Mesenchymal stem cell (in vitro differentiated cells and primary cell): ENCODE measurements at regions not wholly inside any gene's neighbourhood (a gene's known extent, or its start where the extent isn't known, plus 50 kb on each side); places are given as distances from the start of the nearest gene placed in this dataset.

Experiments used
- DNase-seq: peaks from one replicate; pipeline ENCODE4 v3.0.0-alpha.2; 2013
- H2AFZ ChIP-seq: one replicate; pipeline ENCODE4 v1.6.1; 2013; ENCODE audit warnings: low read depth, mild to moderate bottlenecking, control low read depth, inconsistent platforms, low read length, moderate library complexity
- H2AK5ac ChIP-seq: 2 replicates; pipeline ENCODE4 v1.6.1; 2013; ENCODE audit warnings: low read length, moderate library complexity, mild to moderate bottlenecking, inconsistent platforms; ENCODE audit not compliant: severe bottlenecking
- H2BK120ac ChIP-seq: one replicate; pipeline ENCODE4 v1.6.1; 2013; ENCODE audit warnings: low read depth, mild to moderate bottlenecking, inconsistent platforms, low read length, moderate library complexity
- H2BK12ac ChIP-seq, 2 experiments: one replicate each; pipeline ENCODE4 v1.6.1; 2013; ENCODE audit warnings: inconsistent platforms in 2 of 2, low read length in 2 of 2, mild to moderate bottlenecking in 2 of 2, moderate library complexity in 2 of 2, control low read depth in 1 of 2
- H2BK15ac ChIP-seq: one replicate; pipeline ENCODE4 v1.6.1; 2013; ENCODE audit warnings: mild to moderate bottlenecking, low read depth, inconsistent platforms; ENCODE audit not compliant: poor library complexity, severe bottlenecking
- H2BK5ac ChIP-seq: 2 replicates; pipeline ENCODE4 v1.6.1; 2013; ENCODE audit warnings: low read depth, mild to moderate bottlenecking, low read length, control low read depth, inconsistent platforms; ENCODE audit not compliant: poor library complexity, severe bottlenecking
- H3K14ac ChIP-seq, 2 experiments: one replicate each; pipeline ENCODE4 v1.6.1; 2013; ENCODE audit warnings: inconsistent platforms in 2 of 2, low read length in 2 of 2, control low read depth in 1 of 2, mild to moderate bottlenecking in 1 of 2, moderate library complexity in 1 of 2
- H3K18ac ChIP-seq, 2 experiments: one replicate each; pipeline ENCODE4 v1.6.1; 2013; ENCODE audit warnings: inconsistent platforms in 2 of 2, low read length in 2 of 2, control low read depth in 1 of 2, low read depth in 1 of 2, mild to moderate bottlenecking in 1 of 2
- H3K23ac ChIP-seq, 2 experiments: one replicate each; pipeline ENCODE4 v1.6.1; 2013; ENCODE audit warnings: inconsistent platforms in 2 of 2, low read length in 2 of 2, mild to moderate bottlenecking in 2 of 2, moderate library complexity in 2 of 2, control low read depth in 1 of 2
- H3K27ac ChIP-seq: 2 replicates; pipeline ENCODE4 v1.5.1; 2013; ENCODE audit warnings: mild to moderate bottlenecking, moderate library complexity, low read length, control low read depth, inconsistent platforms; ENCODE audit not compliant: poor library complexity, severe bottlenecking
- H3K27me3 ChIP-seq, 2 experiments: 2 replicates each; pipeline versions ENCODE4 v1.6.1 to v1.7.0; 2013; ENCODE audit warnings: low read length in 2 of 2, mild to moderate bottlenecking in 2 of 2, moderate library complexity in 2 of 2, control low read depth in 1 of 2, inconsistent platforms in 1 of 2; ENCODE audit not compliant: control insufficient read depth in 1 of 2, insufficient read depth in 1 of 2
- H3K36me3 ChIP-seq, 2 experiments: 2 replicates each; pipeline versions ENCODE4 v1.6.1 to v1.7.0; 2013; ENCODE audit warnings: low read length in 2 of 2, control low read depth in 1 of 2, inconsistent platforms in 1 of 2, low read depth in 1 of 2, mild to moderate bottlenecking in 1 of 2; ENCODE audit not compliant: insufficient read depth in 2 of 2, control insufficient read depth in 1 of 2
- H3K4ac ChIP-seq, 2 experiments: one replicate each; pipeline ENCODE4 v1.6.1; 2013; ENCODE audit warnings: inconsistent platforms in 2 of 2, low read length in 2 of 2, mild to moderate bottlenecking in 2 of 2, moderate library complexity in 2 of 2, control low read depth in 1 of 2, low read depth in 1 of 2
- H3K4me1 ChIP-seq: 2 replicates; pipeline ENCODE4 v1.6.1; 2013; ENCODE audit warnings: low read depth, low read length, control low read depth; ENCODE audit not compliant: control insufficient read depth, insufficient read depth
- H3K4me2 ChIP-seq: 2 replicates; pipeline ENCODE4 v1.6.1; 2013; ENCODE audit warnings: low read length, mild to moderate bottlenecking, inconsistent platforms; ENCODE audit not compliant: poor library complexity, severe bottlenecking
- H3K4me3 ChIP-seq, 2 experiments: 2 replicates each; pipeline versions ENCODE4 v1.5.1 to v1.7.0; 2013; ENCODE audit warnings: low read length in 2 of 2, mild to moderate bottlenecking in 2 of 2, control low read depth in 1 of 2, low read depth in 1 of 2; ENCODE audit not compliant: insufficient read depth in 1 of 2
- H3K79me1 ChIP-seq: replicated peaks from 2 replicates; pipeline ENCODE4 v1.6.1; 2013; ENCODE audit warnings: mild to moderate bottlenecking, control low read depth, low read length, inconsistent platforms; ENCODE audit not compliant: poor library complexity, severe bottlenecking
- H3K9ac ChIP-seq: 2 replicates; pipeline ENCODE4 v1.7.0; 2013; ENCODE audit warnings: mild to moderate bottlenecking, low read length, moderate library complexity
- H3K9me3 ChIP-seq: 2 replicates; pipeline ENCODE4 v1.7.0; 2013; ENCODE audit warnings: mild to moderate bottlenecking, low read length; ENCODE audit not compliant: control insufficient read depth
- H4K8ac ChIP-seq: one replicate; pipeline ENCODE4 v1.6.1; 2013; ENCODE audit warnings: inconsistent platforms, mild to moderate bottlenecking, low read length, moderate library complexity
- H4K91ac ChIP-seq: one replicate; pipeline ENCODE4 v1.6.1; 2013; ENCODE audit warnings: mild to moderate bottlenecking, low read length, inconsistent platforms
- WGBS: methylation state at CpG from one replicate; pipeline ENCODE4 v1.1.7; 2013; ENCODE audit warnings: mixed read lengths; 5-methylcytosine and 5-hydroxymethylcytosine counted together

DNA sequence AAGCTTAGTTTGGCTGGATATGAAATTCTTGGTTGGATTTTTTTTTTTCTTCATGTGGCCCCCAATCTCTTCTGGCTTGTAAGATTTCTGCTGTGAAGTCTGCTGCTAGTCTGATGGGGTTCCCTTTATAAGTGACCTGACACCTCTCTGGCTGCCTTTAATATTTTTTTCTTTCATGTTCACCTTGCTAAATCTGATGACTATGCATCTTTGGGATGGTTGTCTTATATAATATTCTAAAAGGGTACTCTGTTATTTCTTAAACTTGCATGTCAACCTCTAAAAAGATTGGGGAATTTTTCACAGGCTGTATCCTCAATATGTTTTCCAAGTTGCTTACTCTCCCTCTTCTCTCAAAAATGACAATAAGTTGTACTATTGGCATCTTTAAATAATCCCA, 500.0 kb downstream of the CAAP1 start:
- no peak overlapping the region for H2BK120ac ChIP-seq
- H2BK15ac ChIP-seq: no peak overlapping the region
- H3K27ac ChIP-seq: no peak overlapping the region
- H4K8ac ChIP-seq: no peak overlapping the region
- no peak overlapping the region for H3K23ac ChIP-seq
- H3K4me3 ChIP-seq: no peak overlapping the region
- no peak overlapping the region for H3K18ac ChIP-seq
- no peak overlapping the region for H2BK12ac ChIP-seq
- no peak overlapping the region for H3K9ac ChIP-seq
- no peak overlapping the region for H3K4ac ChIP-seq
- no peak overlapping the region for H3K4me2 ChIP-seq
- H3K79me1 ChIP-seq: no peaks in the 10 kb centered on the region
- no peaks in the 10 kb centered on the region for H3K4me1 ChIP-seq
- H2AFZ ChIP-seq: no peak overlapping the region
- no peak overlapping the region for H3K14ac ChIP-seq
- no peak for DNase-seq
- H2AK5ac ChIP-seq: no peak overlapping the region
- no peak overlapping the region for H4K91ac ChIP-seq
- H3K9me3 ChIP-seq: peaks cover 11% of the 10 kb centered on the region
- no peak overlapping the region for H2BK5ac ChIP-seq
- no peaks in the 10 kb centered on the region for H3K36me3 ChIP-seq
- H3K27me3 ChIP-seq: no peaks in the 10 kb centered on the region

DNA sequence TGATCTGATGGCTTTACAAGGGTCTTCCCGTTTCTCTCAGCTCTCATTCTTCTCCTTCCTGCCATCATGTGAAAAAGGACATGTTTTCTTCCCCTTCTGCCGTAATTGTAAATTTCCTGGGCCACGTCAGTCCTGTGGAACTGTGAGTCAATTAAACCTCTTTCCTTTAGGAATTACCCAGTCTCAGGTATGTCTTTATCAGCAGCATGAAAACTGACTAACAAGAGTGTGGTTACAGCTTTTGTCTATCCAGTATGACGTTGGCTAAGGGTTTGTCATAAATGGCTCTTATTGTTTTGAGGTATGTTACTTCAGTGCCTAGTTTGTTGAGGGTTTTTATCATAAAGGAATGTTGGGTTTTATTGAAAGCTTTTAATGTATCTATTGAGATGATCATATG, 501.6 kb downstream of the CAAP1 start:
- H2AK5ac ChIP-seq: no peak overlapping the region
- H3K27ac ChIP-seq: no peak overlapping the region
- no peak overlapping the region for H4K8ac ChIP-seq
- H3K4me2 ChIP-seq: no peak overlapping the region
- no peak overlapping the region for H2AFZ ChIP-seq
- 70% methylated on average over 4 of the region's 4 CpGs for WGBS
- H3K4ac ChIP-seq: no peak overlapping the region
- H3K23ac ChIP-seq: no peak overlapping the region
- H3K14ac ChIP-seq: no peak overlapping the region
- H2BK12ac ChIP-seq: no peak overlapping the region
- H3K4me3 ChIP-seq: no peak overlapping the region
- no peak overlapping the region for H2BK15ac ChIP-seq
- no peak overlapping the region for H2BK120ac ChIP-seq
- no peak for DNase-seq
- H2BK5ac ChIP-seq: no peak overlapping the region
- H4K91ac ChIP-seq: no peak overlapping the region
- no peak overlapping the region for H3K18ac ChIP-seq
- no peaks in the 10 kb centered on the region for H3K79me1 ChIP-seq
- H3K9me3 ChIP-seq: peaks cover 11% of the 10 kb centered on the region
- H3K9ac ChIP-seq: no peak overlapping the region
- H3K36me3 ChIP-seq: no peaks in the 10 kb centered on the region
- no peaks in the 10 kb centered on the region for H3K27me3 ChIP-seq
- H3K4me1 ChIP-seq: no peaks in the 10 kb centered on the region

DNA sequence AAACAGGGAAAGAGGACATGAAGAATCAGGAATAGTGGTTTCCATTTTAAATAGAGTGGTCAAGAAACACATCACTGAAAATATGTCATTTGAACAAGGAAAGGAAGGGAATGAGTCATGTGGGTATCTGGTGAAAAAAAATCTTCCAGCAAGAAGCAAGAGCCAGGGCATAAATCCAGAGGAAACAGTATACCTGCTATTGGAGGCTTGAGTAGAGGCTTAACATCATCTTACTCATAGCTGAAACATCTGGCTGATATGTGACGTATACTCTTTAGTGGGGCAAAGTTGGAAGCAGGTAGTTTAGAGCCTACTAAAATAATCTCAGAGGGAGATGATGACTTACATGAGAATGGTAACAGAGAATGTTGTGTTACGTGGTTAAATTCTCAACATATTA, 517.2 kb downstream of the CAAP1 start:
- no peak overlapping the region for H3K23ac ChIP-seq
- no peak overlapping the region for H3K4ac ChIP-seq
- H3K27me3 ChIP-seq: no peaks in the 10 kb centered on the region
- H3K9ac ChIP-seq: no peak overlapping the region
- no peaks in the 10 kb centered on the region for H3K36me3 ChIP-seq
- no peaks in the 10 kb centered on the region for H3K4me1 ChIP-seq
- no peak overlapping the region for H2BK12ac ChIP-seq
- no peak overlapping the region for H3K4me2 ChIP-seq
- no peak overlapping the region for H3K18ac ChIP-seq
- H3K4me3 ChIP-seq: no peak overlapping the region
- no peak overlapping the region for H4K91ac ChIP-seq
- DNase-seq: no peak
- H2BK15ac ChIP-seq: no peak overlapping the region
- no peaks in the 10 kb centered on the region for H3K9me3 ChIP-seq
- 59% methylated on average over 2 of the region's 2 CpGs for WGBS
- no peaks in the 10 kb centered on the region for H3K79me1 ChIP-seq
- H2BK5ac ChIP-seq: no peak overlapping the region
- H2BK120ac ChIP-seq: no peak overlapping the region
- H2AFZ ChIP-seq: no peak overlapping the region
- H4K8ac ChIP-seq: no peak overlapping the region
- no peak overlapping the region for H3K14ac ChIP-seq
- no peak overlapping the region for H3K27ac ChIP-seq
- H2AK5ac ChIP-seq: no peak overlapping the region

DNA sequence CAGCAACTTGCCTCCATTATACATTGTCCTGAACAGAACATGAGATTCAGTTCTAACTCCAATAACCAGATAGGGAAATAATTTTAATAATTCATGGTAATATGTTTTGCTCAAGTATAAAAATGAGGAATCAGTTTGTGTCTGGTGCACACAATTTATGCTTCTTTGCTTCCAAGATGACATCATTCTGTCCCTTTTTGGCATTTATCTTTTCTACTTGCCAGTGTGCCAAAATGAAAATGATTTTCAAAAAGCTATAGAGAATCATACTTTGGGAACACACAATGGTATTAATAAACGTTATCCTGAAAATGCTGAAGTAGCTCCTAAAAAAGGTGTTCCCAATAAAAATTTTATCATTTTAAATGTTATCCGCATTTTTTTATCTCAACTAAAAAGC, 519.0 kb downstream of the CAAP1 start:
- no peak for DNase-seq
- no peak overlapping the region for H2AFZ ChIP-seq
- H2BK12ac ChIP-seq: no peak overlapping the region
- no peak overlapping the region for H3K4me3 ChIP-seq
- no peak overlapping the region for H2BK120ac ChIP-seq
- no peak overlapping the region for H3K4me2 ChIP-seq
- H4K8ac ChIP-seq: no peak overlapping the region
- H3K9me3 ChIP-seq: no peaks in the 10 kb centered on the region
- no peak overlapping the region for H3K27ac ChIP-seq
- WGBS: 100% methylated on average over 2 of the region's 2 CpGs
- H3K79me1 ChIP-seq: no peaks in the 10 kb centered on the region
- H3K36me3 ChIP-seq: no peaks in the 10 kb centered on the region
- H2AK5ac ChIP-seq: no peak overlapping the region
- H3K14ac ChIP-seq: no peak overlapping the region
- H4K91ac ChIP-seq: no peak overlapping the region
- H3K9ac ChIP-seq: no peak overlapping the region
- no peaks in the 10 kb centered on the region for H3K27me3 ChIP-seq
- no peak overlapping the region for H2BK15ac ChIP-seq
- H3K4me1 ChIP-seq: no peaks in the 10 kb centered on the region
- no peak overlapping the region for H2BK5ac ChIP-seq
- H3K4ac ChIP-seq: no peak overlapping the region
- no peak overlapping the region for H3K23ac ChIP-seq
- no peak overlapping the region for H3K18ac ChIP-seq
